Stimulated activated naive B cell treated with anti-CD40 and anti-IgM and Interleukin-4, amounts not matched to agents 10 μg/mL and 1 μg/mL and 100 μg/mL, for 72 hours (primary cell): ENCODE measurements at regions not wholly inside any gene's neighbourhood (a gene's known extent, or its start where the extent isn't known, plus 50 kb on each side); places are given as distances from the start of the nearest gene placed in this dataset.
"Not testable (repeated sequence)": the region's sequence is repeated elsewhere in the genome, so short reads cannot be mapped to it uniquely, and the experiment has no call there.

ENCODE experiments used
- ATAC-seq, 2 donors: fragments of 150-1000 bp; cut with Tn5 transposase; replicated peaks; 2 replicates each; pipeline ENCODE4 v1.10.0; 2021; ENCODE audit warnings: moderate library complexity in 1 of 2
- DNase-seq: peaks from one replicate; pipeline ENCODE4 v3.0.0; 2021
- H3K27ac Mint-ChIP-seq: one replicate; pipeline ENCODE4 v1.8.0; 2022; ENCODE audit warnings: mild to moderate bottlenecking, mixed read lengths
- H3K27me3 Mint-ChIP-seq, 2 donors: one replicate each; pipeline ENCODE4 v1.8.0; 2022; ENCODE audit warnings: mixed read lengths in 2 of 2
- H3K36me3 Mint-ChIP-seq, 2 donors: one replicate each; pipeline ENCODE4 v1.8.0; 2022; ENCODE audit warnings: mixed read lengths in 2 of 2, mild to moderate bottlenecking in 1 of 2
- H3K4me1 Mint-ChIP-seq, 2 donors: one replicate each; pipeline ENCODE4 v1.8.0; 2022; ENCODE audit warnings: mixed read lengths in 2 of 2, mild to moderate bottlenecking in 1 of 2
- H3K4me3 Mint-ChIP-seq, 2 donors: one replicate each; pipeline ENCODE4 v1.8.0; 2022; ENCODE audit warnings: mild to moderate bottlenecking in 2 of 2, mixed read lengths in 2 of 2, moderate library complexity in 1 of 2
- H3K9me3 Mint-ChIP-seq, 2 donors: one replicate each; pipeline ENCODE4 v1.8.0; 2022; ENCODE audit warnings: mixed read lengths in 2 of 2, mild to moderate bottlenecking in 1 of 2

DNA sequence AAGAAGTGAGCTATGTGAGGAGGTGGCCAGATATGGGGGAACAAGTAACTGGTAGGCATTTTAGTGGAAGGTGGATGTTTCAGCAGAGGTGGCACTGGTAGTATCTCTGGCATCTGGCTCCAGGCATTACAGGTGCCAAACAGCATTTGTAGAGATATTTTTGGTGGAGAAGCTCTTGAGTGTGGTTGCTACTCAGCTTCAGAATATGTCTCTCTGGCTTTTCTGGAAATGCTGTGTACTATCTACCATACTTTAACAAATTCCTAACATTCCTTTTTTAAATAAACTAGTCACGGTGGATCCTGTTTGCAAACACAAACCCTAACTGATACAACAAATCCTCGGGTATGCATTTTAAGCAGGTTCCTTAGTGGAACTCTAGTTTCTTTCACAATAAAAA lies 128.0 kb downstream of the BARX2 start:
- no peaks in the 10 kb centered on the region for H3K36me3 Mint-ChIP-seq
- H3K4me1 Mint-ChIP-seq: no peaks in the 10 kb centered on the region
- no peaks in the 10 kb centered on the region for H3K27me3 Mint-ChIP-seq
- no peak overlapping the region for H3K27ac Mint-ChIP-seq
- no peak overlapping the region for H3K4me3 Mint-ChIP-seq
- no peak for ATAC-seq
- DNase-seq: no peak
- H3K9me3 Mint-ChIP-seq: peaks cover 0 to 10% of the 10 kb centered on the region in 2 donors

DNA sequence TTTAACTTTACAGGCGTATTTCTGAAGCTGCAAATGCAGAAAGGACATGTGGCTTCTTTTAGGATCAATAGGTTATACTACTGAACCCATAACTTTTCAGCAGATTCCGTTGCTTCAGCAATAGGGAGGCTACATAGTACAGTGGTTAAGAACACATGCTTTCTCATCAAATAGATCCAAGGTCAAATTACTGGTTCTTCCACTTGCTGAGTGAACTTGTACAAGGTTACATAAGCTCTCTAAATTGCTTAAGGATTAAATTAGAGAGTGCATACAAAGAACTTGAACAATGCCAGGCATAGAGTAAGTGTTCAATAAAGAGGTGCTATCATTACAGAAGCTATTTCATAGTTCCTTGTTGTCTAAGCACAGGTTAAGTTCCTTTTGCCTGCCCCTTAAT lies 129.6 kb downstream of the BARX2 start:
- no peak for ATAC-seq
- Mint-ChIP-seq H3K4me3 (no peak overlapping the region), H3K27me3 (no peaks in the 10 kb centered on the region), H3K27ac (no peak overlapping the region), H3K4me1 (no peaks in the 10 kb centered on the region), H3K36me3 (no peaks in the 10 kb centered on the region), H3K9me3 (peaks cover 0 to 5% of the 10 kb centered on the region in 2 donors)
- DNase-seq: no peak

DNA sequence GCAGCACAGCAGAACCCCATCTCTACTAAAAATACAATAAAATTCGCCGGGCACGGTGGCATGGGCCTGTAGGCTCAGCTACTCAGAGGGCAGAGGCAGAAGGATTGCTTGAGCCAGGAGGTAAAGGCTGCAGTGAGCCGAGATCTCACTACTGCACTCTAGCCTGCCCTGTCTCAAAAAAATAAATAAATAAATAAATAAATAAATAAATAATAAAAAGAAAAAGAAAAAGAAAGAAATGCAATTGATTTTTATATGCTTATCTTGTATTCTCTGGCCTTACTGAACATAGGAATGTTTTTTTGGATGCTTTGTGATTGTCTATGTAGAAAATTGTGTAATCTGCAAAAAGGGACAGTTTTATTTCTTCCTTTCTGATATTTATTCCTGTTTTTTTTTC lies 132.5 kb downstream of the BARX2 start:
- Mint-ChIP-seq H3K36me3 (no peaks in the 10 kb centered on the region), H3K27me3 (no peaks in the 10 kb centered on the region), H3K4me1 (no peaks in the 10 kb centered on the region), H3K27ac (no peak overlapping the region), H3K4me3 (no peak overlapping the region), H3K9me3 (peaks cover 2 to 4% of the 10 kb centered on the region in 2 donors)
- no peak for ATAC-seq
- no peak for DNase-seq

DNA sequence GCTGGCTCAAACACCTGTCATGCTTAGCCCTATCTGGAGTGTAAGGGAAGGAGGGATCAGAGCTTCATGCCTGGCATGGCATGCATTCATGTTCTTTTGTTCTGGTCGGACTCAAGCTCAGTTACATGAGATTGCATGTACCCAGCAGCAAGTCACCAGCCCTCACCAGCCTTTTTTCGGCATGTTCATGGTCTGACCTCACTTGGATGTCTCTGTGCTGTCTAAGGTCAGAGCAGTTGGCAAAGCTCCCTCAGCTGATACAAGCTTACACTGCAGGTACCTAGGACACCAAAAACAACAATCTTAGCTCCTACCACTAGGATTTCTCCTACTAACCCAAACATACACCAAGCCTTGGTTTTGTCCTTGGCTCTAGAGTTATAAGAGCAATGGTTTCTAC lies 152.6 kb downstream of the BARX2 start:
- Mint-ChIP-seq H3K4me1 (no peaks in the 10 kb centered on the region), H3K27ac (no peak overlapping the region), H3K27me3 (peaks cover 0 to 4% of the 10 kb centered on the region in 2 donors), H3K9me3 (peaks cover 3 to 5% of the 10 kb centered on the region in 2 donors), H3K4me3 (no peak overlapping the region), H3K36me3 (no peaks in the 10 kb centered on the region)
- no peak for DNase-seq
- no peak for ATAC-seq

- Mint-ChIP-seq H3K27me3 (peaks cover 0 to 4% of the 10 kb centered on the region in 2 donors), H3K4me1 (no peaks in the 10 kb centered on the region), H3K9me3 (peaks cover 12 to 15% of the 10 kb centered on the region in 2 donors), H3K4me3 (no peak overlapping the region), H3K27ac (no peak overlapping the region), H3K36me3 (peaks cover 0 to under 1% of the 10 kb centered on the region in 2 donors)
- ATAC-seq (no peak), DNase-seq (no peak)
Observed at GRCh38 chr11:129530154-129530895, 154.7 kb downstream of the BARX2 start.

DNA sequence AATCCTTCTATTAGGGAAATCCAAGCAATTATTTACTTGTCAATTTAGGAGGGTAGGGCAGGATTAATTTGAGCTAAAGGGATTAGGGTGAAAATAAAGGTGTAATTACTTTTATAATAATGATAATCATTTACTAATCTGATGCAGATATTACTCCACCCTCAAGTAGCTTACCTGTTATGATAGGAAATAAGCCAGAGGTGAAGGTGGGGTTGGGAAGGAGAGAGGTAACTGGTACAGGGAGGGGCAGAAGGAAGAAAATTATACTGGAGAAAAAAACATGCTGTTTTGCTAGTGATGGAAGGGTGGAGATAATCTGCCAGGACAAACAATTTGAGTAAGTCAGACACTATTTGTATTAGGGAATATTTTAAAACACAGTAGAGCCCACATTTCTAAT lies 157.7 kb downstream of the BARX2 start:
- ATAC-seq (no peak), DNase-seq (no peak)
- H3K27ac Mint-ChIP-seq: no peak overlapping the region
- H3K27me3 Mint-ChIP-seq: peaks cover 0 to 4% of the 10 kb centered on the region in 2 donors
- no peaks in the 10 kb centered on the region for H3K4me1 Mint-ChIP-seq
- no peak overlapping the region for H3K4me3 Mint-ChIP-seq
- H3K9me3 Mint-ChIP-seq: peaks cover 21 to 25% of the 10 kb centered on the region in 2 donors
- H3K36me3 Mint-ChIP-seq: peaks cover 0 to 2% of the 10 kb centered on the region in 2 donors

DNA sequence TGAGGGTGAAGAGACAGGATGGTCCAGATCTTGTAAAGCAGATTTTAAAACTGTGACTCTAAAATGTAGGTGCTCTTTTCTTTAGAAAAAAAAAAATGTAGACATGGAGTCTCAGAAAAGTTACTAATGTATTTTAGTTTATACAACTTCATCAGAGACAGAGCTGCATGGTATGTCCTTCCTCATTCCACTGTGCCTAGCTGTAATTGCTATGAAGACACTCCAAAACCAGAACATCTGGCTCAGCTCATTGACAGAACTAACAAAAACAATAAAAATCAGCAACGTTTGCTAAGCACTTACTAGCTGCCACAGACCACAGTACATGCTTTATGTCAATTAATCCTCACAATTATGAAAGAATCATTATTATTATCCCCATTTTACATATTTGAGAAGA lies 160.7 kb downstream of the BARX2 start:
- ATAC-seq: no peak
- Mint-ChIP-seq H3K4me3 (no peak overlapping the region), H3K36me3 (peaks cover 0 to 2% of the 10 kb centered on the region in 2 donors), H3K4me1 (no peaks in the 10 kb centered on the region), H3K9me3 (peaks cover 26 to 34% of the 10 kb centered on the region in 2 donors), H3K27ac (no peak overlapping the region), H3K27me3 (peaks cover 0 to 4% of the 10 kb centered on the region in 2 donors)
- no peak for DNase-seq

DNA sequence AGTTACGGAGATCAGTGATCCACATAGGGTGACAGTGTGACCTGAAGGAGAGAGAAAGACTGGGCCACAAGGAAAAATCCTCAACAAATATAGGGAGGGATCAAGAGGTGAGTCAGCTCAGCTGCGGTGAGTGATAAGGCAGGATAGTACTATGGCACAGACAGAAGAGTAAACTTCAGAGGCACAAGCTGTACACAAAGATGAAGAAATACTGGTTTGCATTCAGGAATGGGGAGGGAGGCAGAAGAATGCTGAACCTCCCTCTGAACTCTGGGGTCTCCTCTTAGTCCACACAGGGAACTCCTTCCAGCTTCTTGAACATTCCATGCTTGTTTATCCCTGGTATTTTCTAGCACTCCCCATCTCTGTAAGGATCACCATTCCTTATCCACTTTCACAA lies 162.7 kb downstream of the BARX2 start:
- Mint-ChIP-seq H3K27me3 (no peaks in the 10 kb centered on the region), H3K4me1 (no peaks in the 10 kb centered on the region)

GRCh38 chr11:129543515-129544290 lies 168.1 kb downstream of the BARX2 start:
- no peak for DNase-seq
- no peaks in the 10 kb centered on the region for H3K4me1 Mint-ChIP-seq
- no peaks in the 10 kb centered on the region for H3K36me3 Mint-ChIP-seq
- H3K27ac Mint-ChIP-seq: no peak overlapping the region
- no peaks in the 10 kb centered on the region for H3K27me3 Mint-ChIP-seq
- ATAC-seq: no peak
- no peak overlapping the region for H3K4me3 Mint-ChIP-seq
- H3K9me3 Mint-ChIP-seq: peaks cover 7 to 8% of the 10 kb centered on the region in 2 donors

More for the DNA sequence above, 162.7 kb downstream of the BARX2 start:
- peaks cover 27 to 31% of the 10 kb centered on the region in 2 donors for H3K9me3 Mint-ChIP-seq
- H3K4me3 Mint-ChIP-seq: no peak overlapping the region
- H3K36me3 Mint-ChIP-seq: peaks cover 0 to 2% of the 10 kb centered on the region in 2 donors
- no peak for DNase-seq
- no peak overlapping the region for H3K27ac Mint-ChIP-seq
- no peak for ATAC-seq

GRCh38 chr11:129544691-129545090 lies 169.0 kb downstream of the BARX2 start:
- Mint-ChIP-seq H3K9me3 (peaks cover 5 to 10% of the 10 kb centered on the region in 2 donors), H3K27ac (no peak overlapping the region), H3K27me3 (no peaks in the 10 kb centered on the region), H3K4me3 (no peak overlapping the region), H3K36me3 (no peaks in the 10 kb centered on the region), H3K4me1 (no peaks in the 10 kb centered on the region)
- DNase-seq (no peak), ATAC-seq (no peak)

DNA sequence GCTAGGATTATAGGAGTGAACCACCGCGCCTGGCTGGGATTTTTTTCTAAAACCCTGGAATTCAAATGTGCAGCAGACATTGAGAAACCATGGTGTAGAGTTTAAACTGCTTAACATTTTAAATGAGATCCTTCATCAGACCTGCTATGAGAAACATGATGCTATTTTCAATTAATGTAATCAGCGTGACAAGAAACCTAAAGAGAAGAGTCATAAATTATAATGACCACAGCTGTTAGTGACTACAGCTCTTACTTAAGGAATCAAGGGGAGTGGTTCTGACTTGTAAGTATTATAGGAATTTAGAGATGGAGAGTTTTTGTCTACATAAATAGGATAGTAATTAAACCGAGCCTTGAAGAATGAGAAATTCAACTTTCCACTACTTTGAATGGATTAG lies 170.6 kb downstream of the BARX2 start:
- no peaks in the 10 kb centered on the region for H3K27me3 Mint-ChIP-seq
- no peak overlapping the region for H3K27ac Mint-ChIP-seq
- H3K4me3 Mint-ChIP-seq: no peak overlapping the region
- ATAC-seq (no peak), DNase-seq (no peak)
- H3K36me3 Mint-ChIP-seq: no peaks in the 10 kb centered on the region
- H3K9me3 Mint-ChIP-seq: peaks cover 4 to 10% of the 10 kb centered on the region in 2 donors
- no peaks in the 10 kb centered on the region for H3K4me1 Mint-ChIP-seq

DNA sequence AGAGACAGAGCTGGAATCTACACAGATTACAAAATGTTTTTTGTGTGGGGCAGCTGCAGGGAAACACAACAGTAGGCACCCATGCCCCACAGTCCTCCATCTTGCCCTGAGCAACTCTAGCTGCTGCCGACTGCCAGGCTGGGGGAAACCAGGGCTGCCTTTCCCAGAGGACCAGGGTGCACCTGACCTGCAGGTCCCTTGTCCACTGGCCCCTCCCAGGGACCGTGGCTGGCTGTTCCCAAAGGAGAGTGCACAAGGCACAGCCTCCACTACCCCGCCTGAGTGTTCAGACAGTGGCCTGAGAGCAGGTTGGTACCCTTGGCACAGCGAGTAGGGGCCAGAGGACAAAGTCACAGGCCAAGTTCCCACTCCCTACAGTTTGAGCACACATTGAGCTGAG lies 181.8 kb downstream of the BARX2 start:
- Mint-ChIP-seq H3K36me3 (no peaks in the 10 kb centered on the region), H3K27ac (no peak overlapping the region), H3K4me1 (no peaks in the 10 kb centered on the region), H3K27me3 (no peaks in the 10 kb centered on the region), H3K9me3 (peaks cover 0 to 7% of the 10 kb centered on the region in 2 donors), H3K4me3 (no peak overlapping the region)
- ATAC-seq: no peak
- no peak for DNase-seq

- Mint-ChIP-seq H3K4me3 (no peak overlapping the region), H3K27ac (no peak overlapping the region), H3K36me3 (no peaks in the 10 kb centered on the region), H3K4me1 (no peaks in the 10 kb centered on the region), H3K9me3 (peaks cover 16 to 17% of the 10 kb centered on the region in 2 donors), H3K27me3 (no peaks in the 10 kb centered on the region)
- no peak for ATAC-seq
- no peak for DNase-seq
Observed at GRCh38 chr11:129569007-129569406, 193.4 kb downstream of the BARX2 start.

DNA sequence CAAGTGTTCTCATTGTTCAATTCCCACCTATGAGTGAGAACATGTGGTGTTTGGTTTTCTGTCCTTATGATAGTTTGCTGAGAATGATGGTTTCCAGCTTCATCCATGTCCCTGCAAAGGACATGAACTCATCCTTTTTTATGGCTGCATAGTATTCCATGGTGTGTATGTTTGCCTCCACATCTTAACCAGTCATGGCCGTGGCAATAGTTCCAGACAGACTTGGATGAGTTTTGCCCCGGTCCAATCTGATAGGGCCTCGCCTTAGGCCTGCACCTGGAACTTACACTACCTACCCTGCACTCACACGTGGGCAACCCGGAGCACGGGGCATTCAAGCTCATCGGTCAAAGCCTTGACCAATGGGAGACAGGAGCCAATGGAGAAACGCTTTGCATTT lies 197.0 kb downstream of the BARX2 start:
- H3K27ac Mint-ChIP-seq, ATAC-seq, H3K4me3 Mint-ChIP-seq, DNase-seq, H3K27me3 Mint-ChIP-seq, H3K4me1 Mint-ChIP-seq, H3K36me3 Mint-ChIP-seq: not testable (repeated sequence)
- H3K9me3 Mint-ChIP-seq: peaks cover 19 to 22% of the 10 kb centered on the region in 2 donors

- DNase-seq (no peak), ATAC-seq (no peak)
- Mint-ChIP-seq H3K36me3 (no peaks in the 10 kb centered on the region), H3K9me3 (peaks cover 19 to 22% of the 10 kb centered on the region in 2 donors), H3K27ac (no peak overlapping the region), H3K4me1 (no peaks in the 10 kb centered on the region), H3K27me3 (no peaks in the 10 kb centered on the region), H3K4me3 (no peak overlapping the region)
Observed at GRCh38 chr11:129573161-129573560, 197.5 kb downstream of the BARX2 start.
